Mucosa of descending colon (tissue), 3 donors: ENCODE measurements at regions not wholly inside any gene's neighbourhood (a gene's known extent, or its start where the extent isn't known, plus 50 kb on each side); places are given as distances from the start of the nearest gene placed in this dataset.

Source experiments
- ATAC-seq: fragments of 200-7000 bp; cut with Tn5 transposase; one replicate; pipeline ENCODE4 v1.9.1; 2020; ENCODE audit warnings: mild to moderate bottlenecking, moderate library complexity
- DNase-seq, 3 donors: peaks; one replicate each; pipeline ENCODE4 v3.0.0-alpha.2; 2020
- H3K36me3 ChIP-seq: fragments of 200-600 bp; one replicate; pipeline ENCODE4 v1.8.0; 2021; ENCODE audit warnings: low read depth, mild to moderate bottlenecking
- H3K4me1 ChIP-seq: fragments of 200-600 bp; one replicate; pipeline ENCODE4 v1.8.0; 2021; ENCODE audit warnings: low read depth, mild to moderate bottlenecking
- H3K4me3 ChIP-seq: fragments of 200-600 bp; one replicate; pipeline ENCODE4 v1.8.0; 2021; ENCODE audit warnings: mild to moderate bottlenecking
- H3K9me3 ChIP-seq: fragments of 200-600 bp; one replicate; pipeline ENCODE4 v1.8.0; 2021; ENCODE audit warnings: mild to moderate bottlenecking
- intact Hi-C, 2 donors: fragments of 100-400 bp; cut with DNase I in 1 of 2; cut with micrococcal nuclease in 1 of 2; formaldehyde crosslinking; loops; one replicate each; pipeline versions ENCODE4 v1.11.0 to v1.11.1; 2022; cut with DNase I, micrococcal nuclease
- TF ChIP-seq, protein P1 (sequence below): fragments of 200-600 bp; IDR thresholded peaks from one replicate; pipeline ENCODE4 v1.8.0; 2022; ENCODE audit warnings: antibody characterized with exemption, mild to moderate bottlenecking
- donor health status: DM: no; HTN: no; CAD: no; lungs with moderate emphysema.
- donor health status: DM: no; HTN: no; CAD: no.
- donor health status: DM: no; HTN: yes; CAD: no.

DNA sequence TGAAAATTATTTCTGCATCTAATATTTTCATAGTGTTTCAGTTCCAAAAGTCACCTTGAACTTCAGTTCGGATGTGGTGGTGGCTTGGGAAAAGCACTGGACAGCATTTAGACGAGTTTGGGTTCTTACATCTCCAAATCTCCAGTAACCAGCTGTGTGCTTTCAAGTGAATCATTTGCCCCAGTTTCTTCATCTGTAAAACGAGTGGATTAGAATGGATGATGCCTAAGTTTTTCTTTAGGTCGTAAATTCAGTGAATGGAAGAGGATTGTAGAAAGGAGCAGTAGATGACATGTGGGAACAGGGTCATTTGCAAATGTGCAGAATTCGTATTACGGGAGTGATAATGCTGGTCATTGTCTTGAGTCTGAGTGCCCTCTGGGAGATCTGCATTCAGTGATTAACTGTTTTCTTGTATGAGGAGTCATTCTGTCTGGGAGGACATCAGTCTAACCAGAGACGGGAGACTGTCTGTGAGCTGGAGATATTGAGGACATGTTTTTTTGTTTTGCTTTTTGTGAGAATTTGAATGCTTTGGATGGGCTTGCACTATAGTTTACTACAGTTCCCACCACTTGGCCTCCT is 641.6 kb upstream of the TBL1XR1 start:
- Histone ChIP-seq H3K4me1 (no peaks in the 10 kb centered on the region), H3K9me3 (no peaks in the 10 kb centered on the region), H3K4me3 (no peak overlapping the region), H3K36me3 (no peaks in the 10 kb centered on the region)
- intact Hi-C loops = no loop called here
- DNase-seq (no peak), ATAC-seq (no peak)
- TF ChIP-seq, protein P1, sequence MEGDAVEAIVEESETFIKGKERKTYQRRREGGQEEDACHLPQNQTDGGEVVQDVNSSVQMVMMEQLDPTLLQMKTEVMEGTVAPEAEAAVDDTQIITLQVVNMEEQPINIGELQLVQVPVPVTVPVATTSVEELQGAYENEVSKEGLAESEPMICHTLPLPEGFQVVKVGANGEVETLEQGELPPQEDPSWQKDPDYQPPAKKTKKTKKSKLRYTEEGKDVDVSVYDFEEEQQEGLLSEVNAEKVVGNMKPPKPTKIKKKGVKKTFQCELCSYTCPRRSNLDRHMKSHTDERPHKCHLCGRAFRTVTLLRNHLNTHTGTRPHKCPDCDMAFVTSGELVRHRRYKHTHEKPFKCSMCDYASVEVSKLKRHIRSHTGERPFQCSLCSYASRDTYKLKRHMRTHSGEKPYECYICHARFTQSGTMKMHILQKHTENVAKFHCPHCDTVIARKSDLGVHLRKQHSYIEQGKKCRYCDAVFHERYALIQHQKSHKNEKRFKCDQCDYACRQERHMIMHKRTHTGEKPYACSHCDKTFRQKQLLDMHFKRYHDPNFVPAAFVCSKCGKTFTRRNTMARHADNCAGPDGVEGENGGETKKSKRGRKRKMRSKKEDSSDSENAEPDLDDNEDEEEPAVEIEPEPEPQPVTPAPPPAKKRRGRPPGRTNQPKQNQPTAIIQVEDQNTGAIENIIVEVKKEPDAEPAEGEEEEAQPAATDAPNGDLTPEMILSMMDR = no peak

DNA sequence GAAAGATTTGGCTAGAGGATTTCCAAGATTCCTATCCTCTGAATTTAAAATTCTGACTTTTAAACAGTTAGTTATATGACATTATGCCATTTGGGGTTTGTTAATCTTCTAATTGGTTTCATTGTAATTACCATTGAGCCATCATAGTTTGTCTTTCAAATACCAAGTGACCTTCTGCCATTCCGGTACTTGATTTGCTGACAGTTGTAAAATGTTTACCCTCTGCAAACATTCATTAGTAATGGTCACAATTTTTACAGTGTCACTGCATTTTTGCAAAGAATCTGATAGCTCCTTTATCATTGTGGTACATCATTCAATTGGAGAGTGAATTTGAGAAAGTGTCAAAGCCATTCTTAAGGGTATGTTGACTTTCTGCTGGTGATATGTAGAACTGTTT is 645.0 kb upstream of the TBL1XR1 start:
- H3K9me3 ChIP-seq = no peaks in the 10 kb centered on the region
- no peak for ATAC-seq
- no peak overlapping the region for H3K4me3 ChIP-seq
- H3K4me1 ChIP-seq = no peaks in the 10 kb centered on the region
- intact Hi-C loops = no loop called here
- no peak for DNase-seq
- TF ChIP-seq, protein P1 = no peak
- no peaks in the 10 kb centered on the region for H3K36me3 ChIP-seq

DNA sequence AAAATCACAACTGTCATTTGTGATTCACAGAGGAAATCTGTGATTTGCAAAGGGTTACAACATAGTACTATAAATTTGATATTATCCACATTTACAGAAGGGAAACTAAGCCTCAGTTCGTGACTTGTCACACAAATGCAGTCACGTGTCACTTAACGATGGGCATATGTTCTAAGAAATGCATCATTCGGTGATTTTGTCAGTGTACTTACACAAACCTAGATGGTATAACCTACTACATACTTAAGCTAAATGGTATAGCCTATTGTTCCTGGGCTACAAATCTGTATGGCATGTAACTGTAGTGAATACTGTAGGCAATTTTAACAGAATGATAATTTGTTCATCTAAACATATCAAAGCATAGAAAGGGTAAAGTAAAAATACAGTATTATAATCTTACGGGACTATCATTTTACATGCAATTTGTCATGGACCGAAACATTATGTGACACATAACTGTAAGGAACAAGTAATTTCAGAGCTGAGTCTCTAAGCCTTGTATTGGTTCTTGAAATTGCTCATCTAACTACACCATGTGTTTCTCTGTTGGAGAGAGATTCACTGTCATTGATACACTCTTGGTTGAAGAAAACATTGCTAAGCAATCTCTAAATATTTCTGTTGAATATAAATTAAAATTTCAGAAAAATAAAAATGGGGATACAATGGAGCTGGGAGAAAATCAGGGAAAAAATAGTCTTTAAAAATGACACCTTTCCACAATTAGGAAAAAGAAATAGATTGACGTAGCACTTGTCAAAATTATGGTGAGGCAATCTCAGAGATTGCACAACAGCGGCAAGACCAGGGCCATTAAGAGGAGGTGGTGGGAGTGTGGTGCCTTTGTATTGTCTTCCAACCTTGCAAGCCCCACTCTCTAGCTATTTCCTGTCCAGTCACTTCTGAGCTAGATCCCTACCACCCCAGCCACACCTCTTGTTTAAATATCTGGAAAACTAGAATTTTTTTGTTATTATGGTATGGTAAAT is 645.8 kb upstream of the TBL1XR1 start:
- TF ChIP-seq, protein P1 = no peak
- DNase-seq (no peak), ATAC-seq (no peak)
- no peak overlapping the region for H3K4me3 ChIP-seq
- intact Hi-C loops = no loop called here
- no peaks in the 10 kb centered on the region for H3K36me3 ChIP-seq
- no peaks in the 10 kb centered on the region for H3K4me1 ChIP-seq
- no peaks in the 10 kb centered on the region for H3K9me3 ChIP-seq

DNA sequence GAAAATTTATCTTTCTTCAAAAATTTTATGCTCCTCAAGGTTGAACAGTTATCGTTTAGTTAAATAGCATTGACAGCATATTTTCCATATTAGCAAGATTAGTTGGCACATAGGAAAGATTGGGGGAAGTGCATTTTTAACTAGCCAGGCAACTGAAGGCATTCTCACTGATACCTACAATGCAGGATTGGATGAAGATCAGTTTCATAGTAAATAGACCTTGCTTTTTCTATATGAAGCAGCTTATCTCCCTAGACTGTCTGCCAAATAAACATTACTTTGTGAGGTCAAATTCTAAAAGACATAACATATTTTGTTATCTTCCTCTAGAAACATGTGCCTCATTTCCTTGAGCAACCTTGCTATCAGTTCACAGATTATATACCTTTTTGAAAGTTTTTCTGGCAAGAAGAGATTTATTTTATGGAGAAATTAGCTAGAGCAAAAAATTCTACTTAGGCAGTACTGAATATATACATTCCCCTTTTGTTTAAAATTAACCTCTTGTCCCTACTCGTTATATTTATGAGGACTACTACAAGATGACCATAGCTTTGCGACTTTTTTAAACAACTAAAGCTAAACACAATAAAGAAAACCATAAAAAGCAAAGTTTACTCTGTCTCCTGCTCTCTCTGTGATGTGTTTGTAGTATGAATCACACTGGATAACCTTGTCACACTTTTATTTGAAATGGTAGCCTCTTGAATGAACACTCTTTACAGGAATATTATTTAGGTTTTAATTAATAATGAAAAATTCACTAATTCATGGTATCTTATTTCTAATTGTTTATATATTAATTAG is 654.9 kb upstream of the TBL1XR1 start:
- H3K9me3 ChIP-seq = no peaks in the 10 kb centered on the region
- no peaks in the 10 kb centered on the region for H3K36me3 ChIP-seq
- no peaks in the 10 kb centered on the region for H3K4me1 ChIP-seq
- ATAC-seq = peak; percentile 84
- intact Hi-C loops = no loop called here
- no peak overlapping the region for H3K4me3 ChIP-seq
- TF ChIP-seq, protein P1 = no peak
- no peak for DNase-seq

DNA sequence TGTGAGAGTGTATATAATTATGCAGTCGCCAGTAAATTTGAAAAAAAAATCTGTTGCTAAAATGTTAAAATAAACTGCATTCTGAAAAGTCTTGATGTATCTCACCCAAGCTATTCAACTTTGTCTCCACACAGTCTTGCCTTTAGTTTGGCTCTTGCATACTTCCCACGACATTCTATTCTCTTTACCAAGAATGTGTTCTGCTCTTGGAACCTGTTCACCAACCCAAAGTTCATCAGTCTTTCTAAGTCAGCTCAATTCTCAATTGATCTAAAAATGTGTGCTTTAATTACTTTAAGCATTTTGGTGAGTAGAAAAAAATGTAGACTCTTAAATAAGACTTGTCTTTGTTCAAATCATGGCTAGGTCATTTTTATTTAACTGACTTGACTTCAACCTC is 657.7 kb upstream of the TBL1XR1 start:
- H3K4me1 ChIP-seq = no peaks in the 10 kb centered on the region
- TF ChIP-seq, protein P1 = no peak
- H3K36me3 ChIP-seq = no peaks in the 10 kb centered on the region
- DNase-seq = no peak
- no peak for ATAC-seq
- intact Hi-C loops = no loop called here
- no peak overlapping the region for H3K4me3 ChIP-seq
- no peaks in the 10 kb centered on the region for H3K9me3 ChIP-seq
